ENCODE measurements at regions not wholly inside any gene's neighbourhood (a gene's known extent, or its start where the extent isn't known, plus 50 kb on each side); places are given as distances from the start of the nearest gene placed in this dataset.

GRCh38 chr7:46881507-46882127 is 700.3 kb downstream of the TNS3 start:
- TF ChIP-seq, protein P1, sequence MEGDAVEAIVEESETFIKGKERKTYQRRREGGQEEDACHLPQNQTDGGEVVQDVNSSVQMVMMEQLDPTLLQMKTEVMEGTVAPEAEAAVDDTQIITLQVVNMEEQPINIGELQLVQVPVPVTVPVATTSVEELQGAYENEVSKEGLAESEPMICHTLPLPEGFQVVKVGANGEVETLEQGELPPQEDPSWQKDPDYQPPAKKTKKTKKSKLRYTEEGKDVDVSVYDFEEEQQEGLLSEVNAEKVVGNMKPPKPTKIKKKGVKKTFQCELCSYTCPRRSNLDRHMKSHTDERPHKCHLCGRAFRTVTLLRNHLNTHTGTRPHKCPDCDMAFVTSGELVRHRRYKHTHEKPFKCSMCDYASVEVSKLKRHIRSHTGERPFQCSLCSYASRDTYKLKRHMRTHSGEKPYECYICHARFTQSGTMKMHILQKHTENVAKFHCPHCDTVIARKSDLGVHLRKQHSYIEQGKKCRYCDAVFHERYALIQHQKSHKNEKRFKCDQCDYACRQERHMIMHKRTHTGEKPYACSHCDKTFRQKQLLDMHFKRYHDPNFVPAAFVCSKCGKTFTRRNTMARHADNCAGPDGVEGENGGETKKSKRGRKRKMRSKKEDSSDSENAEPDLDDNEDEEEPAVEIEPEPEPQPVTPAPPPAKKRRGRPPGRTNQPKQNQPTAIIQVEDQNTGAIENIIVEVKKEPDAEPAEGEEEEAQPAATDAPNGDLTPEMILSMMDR (IDR thresholded peaks at IDR 0.05; ENCODE audit: extremely low read depth, missing control alignments), result no peak
- DNase-seq (ENCODE audit: low spot score), result no peak

- no peak for DNase-seq (ENCODE audit: low spot score)
- TF ChIP-seq, protein P1 (IDR thresholded peaks at IDR 0.05; ENCODE audit: extremely low read depth, missing control alignments), result no peak
These were observed 701.3 kb downstream of the TNS3 start for GRCh38 chr7:46880508-46881196.

DNA sequence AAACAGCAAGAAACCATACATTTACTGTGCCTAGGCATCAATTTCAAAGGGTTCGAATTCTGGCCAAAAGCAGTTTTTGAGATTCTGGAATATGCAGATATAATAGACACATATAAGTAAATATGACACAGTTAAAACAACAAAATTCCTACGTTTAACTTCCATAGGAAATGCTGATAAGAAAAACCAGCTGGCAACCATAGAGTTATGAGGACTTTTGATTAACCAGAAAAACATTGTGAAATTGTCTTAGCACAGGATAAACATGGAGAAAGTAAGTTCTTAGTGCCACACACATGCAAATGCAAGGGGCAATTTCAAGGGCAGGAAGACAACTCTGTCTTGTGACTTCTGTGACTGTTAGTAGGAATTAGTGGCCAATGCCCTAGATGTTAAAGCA is 702.1 kb downstream of the TNS3 start:
- TF ChIP-seq, protein P1 (IDR thresholded peaks at IDR 0.05; ENCODE audit: extremely low read depth, missing control alignments), result no peak
- no peak for DNase-seq (ENCODE audit: low spot score)

DNA sequence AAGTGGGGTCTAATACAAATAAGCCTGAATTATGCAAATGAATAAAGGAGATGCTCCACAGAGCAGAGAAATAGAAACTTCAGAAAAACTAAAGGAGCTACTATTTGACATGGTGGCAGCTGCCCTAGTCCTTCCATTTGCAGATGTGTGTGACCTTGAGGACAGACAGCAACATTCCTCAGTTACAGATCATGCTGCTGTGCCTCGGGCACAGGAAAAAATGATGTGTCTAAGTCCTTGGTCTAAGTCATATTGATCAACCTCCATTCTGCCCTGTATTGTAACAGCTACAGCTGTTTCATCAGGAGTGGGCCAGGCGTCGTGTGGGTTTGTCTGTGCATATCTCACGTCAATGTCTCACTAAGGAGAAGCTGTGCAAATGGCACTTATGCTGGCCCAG is 710.4 kb downstream of the TNS3 start:
- TF ChIP-seq, protein P1 (IDR thresholded peaks at IDR 0.05; ENCODE audit: extremely low read depth, missing control alignments), result no peak
- no peak for DNase-seq (ENCODE audit: low spot score)

- no peak for DNase-seq (ENCODE audit: low spot score)
- TF ChIP-seq, protein P1 (IDR thresholded peaks at IDR 0.05; ENCODE audit: extremely low read depth, missing control alignments), result no peak
These were observed 717.2 kb downstream of the TNS3 start for GRCh38 chr7:46864716-46865115.

GRCh38 chr7:46859963-46860475 is 721.9 kb downstream of the TNS3 start:
- DNase-seq (ENCODE audit: low spot score), result no peak
- TF ChIP-seq, protein P1 (IDR thresholded peaks at IDR 0.05; ENCODE audit: extremely low read depth, missing control alignments), result no peak

GRCh38 chr7:46855851-46856250 is 726.1 kb downstream of the TNS3 start:
- TF ChIP-seq, protein P1 (IDR thresholded peaks at IDR 0.05; ENCODE audit: extremely low read depth, missing control alignments), result no peak
- no peak for DNase-seq (ENCODE audit: low spot score)
